Mesenteric fat pad (tissue), 1 donor: ENCODE measurements at regions not wholly inside any gene's neighbourhood (a gene's known extent, or its start where the extent isn't known, plus 50 kb on each side); places are given as distances from the start of the nearest gene placed in this dataset.
"Not testable (repeated sequence)": the region's sequence is repeated elsewhere in the genome, so short reads cannot be mapped to it uniquely, and the experiment has no call there.

Experiments used
- DNase-seq: peaks from one replicate; pipeline ENCODE4 v3.0.0-alpha.2; 2020; ENCODE audit warnings: low spot score
- donor health status: DM: yes; HTN: yes; CAD: no.

DNA sequence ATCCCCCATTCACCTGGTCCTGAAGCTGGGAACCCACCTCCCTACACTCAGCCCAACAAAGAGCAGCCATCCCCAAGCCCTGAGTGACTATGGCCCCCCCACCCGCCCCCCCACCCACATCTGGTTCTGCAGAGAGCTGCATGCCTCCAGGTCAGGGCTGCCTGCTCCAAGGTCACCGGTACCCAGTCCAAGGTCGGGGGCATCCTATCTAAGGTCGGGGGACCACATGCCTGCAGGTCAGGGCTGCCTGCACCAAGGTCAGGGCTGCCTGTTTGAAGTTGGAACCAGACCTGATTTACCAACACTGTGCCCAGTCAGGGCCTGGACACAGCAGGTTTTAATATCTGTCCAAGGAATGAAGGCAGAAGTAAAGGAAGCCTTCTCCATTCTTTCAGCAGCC, 66.1 kb upstream of the GPC1 start:
- DNase-seq = no peak

DNA sequence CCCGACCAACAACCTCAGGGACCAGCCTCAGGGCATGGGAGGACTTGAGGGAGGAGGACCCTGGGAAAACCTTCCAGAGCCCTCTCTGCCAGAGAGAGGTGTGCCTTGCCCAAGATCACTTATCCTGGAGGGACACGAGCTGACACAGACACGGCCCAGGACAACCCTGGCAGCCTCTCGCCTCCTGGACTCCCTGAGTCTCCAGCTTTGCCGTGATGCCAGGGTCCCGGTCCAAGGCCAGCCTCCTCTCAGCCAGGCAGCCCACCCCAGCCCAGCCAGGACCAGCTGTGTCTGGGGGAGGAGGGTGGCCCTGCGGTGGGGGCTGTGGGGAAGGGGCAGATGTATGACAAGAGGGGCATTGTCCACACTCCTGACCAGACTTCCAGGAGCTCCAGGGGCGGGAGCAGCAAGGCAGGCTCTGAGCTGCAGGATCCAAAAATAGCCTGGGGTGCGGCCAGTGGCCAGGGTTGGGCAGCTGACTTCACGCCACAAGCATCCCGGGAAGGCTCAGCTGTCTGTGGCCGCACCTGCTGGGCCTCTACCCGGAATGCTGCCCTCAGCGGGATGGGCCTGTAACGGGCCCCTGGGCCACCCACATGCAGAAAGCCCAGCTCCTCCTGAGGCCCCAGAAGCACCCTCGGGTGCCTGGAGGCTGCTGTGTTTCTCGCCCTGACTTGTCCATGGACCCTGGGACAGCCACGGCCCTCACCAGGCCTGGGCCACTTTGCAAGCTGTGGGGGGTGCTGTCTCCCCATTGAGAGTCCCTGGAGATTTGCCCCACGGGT, 65.5 kb upstream of the GPC1 start:
- no peak for DNase-seq

DNA sequence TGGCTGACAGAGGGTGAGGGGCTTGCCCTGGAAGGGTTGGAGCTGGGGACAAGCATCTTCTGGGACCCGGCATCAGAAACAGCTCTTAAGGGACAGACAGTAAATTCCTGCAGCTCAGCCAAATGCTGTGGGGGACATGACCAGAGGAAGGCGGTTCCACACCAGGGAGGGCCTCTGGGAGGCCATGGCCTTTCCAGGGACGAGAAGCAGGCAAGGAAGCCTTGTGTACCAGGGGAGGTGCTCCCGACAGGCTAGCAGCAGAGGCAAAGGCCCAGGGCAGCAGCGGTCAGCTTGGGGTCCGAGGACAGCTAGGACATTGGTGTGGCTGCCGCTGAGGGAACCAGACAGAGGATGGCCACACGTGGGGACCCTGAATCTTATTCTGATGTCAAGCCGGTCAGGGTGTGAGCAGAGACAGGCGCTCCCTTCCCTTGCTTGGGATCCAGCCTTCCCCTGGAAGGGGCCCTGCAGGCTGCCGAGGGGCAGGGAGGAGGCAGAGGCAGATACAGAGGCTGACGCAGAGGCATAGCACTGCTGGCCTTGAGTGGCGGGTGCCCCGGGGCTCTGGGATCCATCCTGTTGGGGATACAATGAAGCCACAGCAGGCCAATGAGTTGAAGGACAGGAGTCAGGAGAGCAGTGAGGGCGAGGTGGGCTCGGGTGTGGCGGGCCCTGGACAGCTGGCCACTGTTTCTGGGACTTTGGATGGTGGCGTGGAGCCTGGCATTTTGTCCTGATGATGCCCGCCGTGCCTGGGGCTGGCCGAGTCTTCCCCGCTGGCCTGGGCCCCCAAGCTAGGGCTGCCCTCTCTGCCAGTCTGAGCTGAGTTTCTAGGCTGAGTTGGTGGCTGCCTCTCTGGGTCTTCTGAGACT, 64.1 kb upstream of the GPC1 start:
- no peak for DNase-seq

DNA sequence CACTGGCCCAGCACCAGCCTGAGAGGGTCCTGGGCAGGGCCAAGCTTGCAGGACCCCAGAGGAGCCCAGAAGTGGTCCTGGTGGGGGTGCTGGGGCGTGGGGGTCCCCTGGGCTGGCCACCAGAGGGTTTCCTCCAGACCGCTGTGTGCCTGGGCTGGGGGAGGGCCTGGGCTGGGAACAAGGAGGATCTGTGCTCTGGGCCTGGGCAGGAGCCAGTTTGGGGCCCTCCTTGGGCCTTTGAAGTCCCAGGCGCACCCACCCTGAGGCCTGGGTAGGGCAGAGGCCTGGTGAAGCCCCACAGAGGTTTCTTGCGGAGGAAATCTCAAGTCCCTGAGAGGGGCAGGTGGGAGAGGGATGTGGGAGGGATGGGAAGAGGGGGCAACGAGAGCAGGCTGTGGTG, 63.4 kb upstream of the GPC1 start:
- DNase-seq = no peak

DNA sequence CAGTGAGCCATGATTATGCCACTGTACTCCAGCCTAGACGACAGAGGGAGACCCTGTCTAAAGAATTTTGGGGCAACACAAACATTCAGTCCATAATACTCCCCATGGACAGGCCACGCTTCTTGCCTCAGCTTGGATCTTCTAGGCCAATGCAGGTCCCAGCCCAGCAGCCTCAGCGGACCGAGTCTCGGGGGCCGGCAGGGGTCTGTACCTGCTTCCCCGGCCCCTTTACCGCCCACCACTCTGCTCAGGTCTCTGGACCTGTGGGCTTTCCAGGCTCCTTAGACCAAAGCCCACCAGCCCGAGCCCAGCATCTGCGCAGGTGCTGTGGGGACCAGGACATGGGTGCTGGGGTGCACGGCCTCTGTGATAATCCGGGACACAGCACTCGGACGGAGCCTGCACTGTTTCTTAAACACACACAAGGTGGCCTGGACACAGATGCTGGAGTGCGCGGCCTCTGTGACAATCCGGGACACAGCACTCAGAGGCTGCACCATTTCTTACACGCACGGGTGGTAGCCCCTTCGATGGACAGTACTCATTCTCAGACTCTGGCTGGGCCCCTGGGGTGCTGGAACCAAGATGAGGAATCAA, 62.1 kb upstream of the GPC1 start:
- no peak for DNase-seq

DNA sequence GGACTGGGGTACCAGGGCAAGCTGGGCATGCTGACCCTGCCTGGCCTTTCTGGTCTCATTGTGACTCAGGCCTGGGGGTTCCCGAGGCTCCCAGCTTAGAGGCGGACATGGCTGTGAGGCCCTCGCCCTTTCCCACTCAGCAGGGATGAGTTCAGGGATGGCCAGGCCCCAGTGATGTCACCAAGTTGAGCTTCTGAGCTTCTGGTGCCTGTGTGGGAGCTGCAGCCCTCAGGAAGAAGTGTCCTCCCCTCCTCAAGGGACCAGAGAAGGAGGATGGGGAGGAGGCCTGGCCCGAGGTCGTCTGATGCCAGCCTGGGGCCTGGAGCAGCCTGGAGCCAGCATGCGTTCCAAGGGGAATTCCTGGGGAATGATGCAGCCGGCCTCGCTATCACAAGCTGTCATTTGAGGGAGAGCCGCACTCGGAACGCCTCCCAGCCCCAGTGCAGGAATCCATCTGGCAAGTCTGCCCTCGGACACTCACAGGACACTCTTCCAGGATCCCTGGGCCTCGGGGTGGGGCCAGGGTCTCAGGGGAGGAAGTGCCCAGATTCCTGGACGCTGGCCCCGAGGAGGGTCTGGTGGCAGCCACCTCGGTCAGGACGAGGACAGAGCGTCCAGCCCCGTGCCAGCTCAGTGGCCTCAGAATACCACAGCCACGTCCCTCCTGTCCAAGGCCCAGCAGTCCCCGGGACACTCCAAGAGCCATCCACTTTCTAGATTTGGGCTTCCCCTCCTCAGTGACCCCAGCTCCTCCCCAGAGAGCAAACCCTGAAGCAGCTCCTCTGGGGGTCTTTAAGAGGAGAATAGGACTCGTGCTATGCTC, 61.2 kb upstream of the GPC1 start:
- no peak for DNase-seq

DNA sequence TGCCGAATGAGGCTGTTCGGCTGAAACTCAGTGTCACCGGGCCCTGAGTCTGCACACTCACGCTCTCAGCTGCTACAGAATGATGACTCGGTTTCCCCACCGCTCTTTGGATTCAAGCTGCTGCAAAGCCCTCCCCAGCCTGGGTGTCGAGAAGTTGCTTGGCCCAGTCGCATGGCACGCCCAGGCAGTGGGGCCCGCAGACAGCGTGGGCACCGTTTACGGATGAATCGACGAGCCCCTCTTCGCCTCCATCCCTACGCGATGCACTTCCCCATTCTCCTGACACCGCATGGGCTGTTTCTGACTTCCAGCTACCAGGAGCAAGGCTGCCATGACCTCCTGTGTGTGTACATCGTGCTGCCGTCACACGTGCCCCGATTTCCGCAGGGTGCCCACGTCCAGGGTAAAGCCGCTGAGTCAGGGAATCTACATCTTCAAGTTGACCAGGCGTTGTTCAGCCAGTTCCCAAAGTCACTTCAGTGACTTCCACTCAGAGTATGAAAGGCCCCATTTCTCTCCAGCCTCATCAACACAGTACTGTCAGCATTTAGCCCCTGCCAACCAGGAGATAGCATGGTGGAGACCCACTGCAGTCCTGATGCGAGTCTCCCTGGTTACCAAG, 60.3 kb upstream of the GPC1 start:
- no peak for DNase-seq

DNA sequence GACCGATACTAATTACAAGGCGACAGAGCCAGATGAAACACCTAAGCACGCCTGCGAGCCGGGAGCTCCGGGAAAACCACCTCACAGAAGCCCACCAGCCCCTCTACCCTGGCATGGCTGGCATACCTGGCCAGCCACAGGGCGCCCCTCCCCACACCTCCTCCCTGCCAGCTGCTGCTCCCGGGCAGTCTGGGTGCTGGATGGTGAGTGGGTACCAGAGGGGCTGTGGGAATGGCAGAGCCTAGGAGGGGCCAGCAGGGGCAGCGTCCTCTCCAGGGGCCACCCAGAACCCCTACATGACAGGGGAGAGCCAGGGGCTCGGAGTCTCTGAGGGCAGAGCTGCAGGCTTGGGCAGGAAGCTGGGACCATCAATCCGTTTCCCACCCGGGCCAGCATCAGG, 58.7 kb upstream of the GPC1 start:
- DNase-seq = no peak

DNA sequence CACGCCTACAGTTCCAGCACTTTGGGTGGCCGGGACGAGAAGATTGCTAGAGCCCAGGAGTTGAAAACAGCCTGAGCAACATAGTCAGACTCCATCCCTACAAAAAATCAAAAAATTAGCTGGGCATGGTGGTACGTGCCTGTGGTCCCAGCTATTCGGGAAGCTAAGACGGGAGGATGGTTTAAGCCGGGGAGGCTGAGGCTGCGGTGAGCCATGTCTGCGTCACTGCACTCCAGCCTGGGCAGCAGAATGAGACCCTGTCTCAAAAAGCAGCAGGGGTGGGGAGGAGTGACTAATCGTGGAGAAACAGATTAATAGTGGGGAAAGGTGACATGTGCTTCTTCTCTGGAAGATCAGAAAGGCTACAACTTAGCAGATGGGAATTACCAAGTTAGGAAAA, 58.1 kb upstream of the GPC1 start:
- DNase-seq = no peak

DNA sequence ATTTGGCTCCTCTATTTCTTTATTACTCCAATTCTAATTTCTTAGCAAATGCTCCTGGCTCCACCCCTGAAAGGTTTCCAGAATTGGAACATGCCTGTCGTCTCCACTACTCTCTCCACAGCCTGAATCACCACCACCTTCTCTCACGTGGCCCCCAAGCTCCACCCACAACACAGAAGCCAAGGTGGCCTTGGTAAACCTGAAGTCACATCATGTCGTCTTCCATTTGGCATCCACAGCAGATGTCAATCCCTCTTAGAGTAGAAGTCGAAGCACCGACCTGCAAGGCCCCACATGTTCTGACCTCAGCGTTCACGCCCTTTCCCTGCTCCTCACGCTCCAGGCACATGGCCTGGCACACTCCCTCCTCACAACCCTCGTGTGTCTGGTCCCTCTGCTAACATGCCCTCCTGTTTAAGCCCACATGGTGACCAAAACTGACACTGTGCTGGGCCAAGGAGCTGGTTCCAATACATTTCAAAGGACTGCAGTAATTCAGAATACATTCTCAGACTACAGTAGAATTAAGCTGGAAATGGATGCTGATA, 56.3 kb upstream of the GPC1 start:
- DNase-seq = no peak

DNA sequence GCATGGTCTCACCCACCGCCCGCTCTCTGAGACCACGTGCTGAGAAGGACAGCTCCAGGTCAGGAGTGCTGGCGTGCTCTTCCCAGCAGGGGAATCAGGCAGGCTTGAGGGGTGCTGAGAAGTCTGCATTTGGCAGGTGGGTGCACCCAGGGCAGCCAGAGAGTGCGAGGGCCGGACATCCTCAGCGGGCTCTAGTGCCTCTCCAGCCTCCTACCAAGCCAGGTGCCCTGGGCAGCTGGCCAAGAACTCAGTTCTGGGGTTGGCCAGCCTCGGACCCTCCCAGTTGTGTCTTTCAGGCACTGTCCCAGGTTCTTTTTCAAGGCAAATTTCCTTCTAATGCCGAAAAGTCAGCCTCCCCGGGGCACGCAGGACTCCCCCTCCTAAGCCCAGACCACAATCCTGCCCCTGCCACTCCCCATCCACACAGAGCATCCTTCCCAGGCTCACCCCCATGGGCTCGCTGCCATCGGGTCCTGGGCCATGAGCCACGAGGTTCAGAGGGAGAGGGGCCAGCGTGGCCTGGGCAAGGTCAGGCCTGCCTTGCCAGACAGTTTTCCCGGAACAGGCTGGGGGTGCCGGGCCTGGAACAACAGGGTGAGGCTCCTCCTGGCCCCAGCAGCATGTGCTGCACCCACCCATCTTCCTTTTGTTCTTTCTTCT, 52.2 kb upstream of the GPC1 start:
- DNase-seq = no peak

DNA sequence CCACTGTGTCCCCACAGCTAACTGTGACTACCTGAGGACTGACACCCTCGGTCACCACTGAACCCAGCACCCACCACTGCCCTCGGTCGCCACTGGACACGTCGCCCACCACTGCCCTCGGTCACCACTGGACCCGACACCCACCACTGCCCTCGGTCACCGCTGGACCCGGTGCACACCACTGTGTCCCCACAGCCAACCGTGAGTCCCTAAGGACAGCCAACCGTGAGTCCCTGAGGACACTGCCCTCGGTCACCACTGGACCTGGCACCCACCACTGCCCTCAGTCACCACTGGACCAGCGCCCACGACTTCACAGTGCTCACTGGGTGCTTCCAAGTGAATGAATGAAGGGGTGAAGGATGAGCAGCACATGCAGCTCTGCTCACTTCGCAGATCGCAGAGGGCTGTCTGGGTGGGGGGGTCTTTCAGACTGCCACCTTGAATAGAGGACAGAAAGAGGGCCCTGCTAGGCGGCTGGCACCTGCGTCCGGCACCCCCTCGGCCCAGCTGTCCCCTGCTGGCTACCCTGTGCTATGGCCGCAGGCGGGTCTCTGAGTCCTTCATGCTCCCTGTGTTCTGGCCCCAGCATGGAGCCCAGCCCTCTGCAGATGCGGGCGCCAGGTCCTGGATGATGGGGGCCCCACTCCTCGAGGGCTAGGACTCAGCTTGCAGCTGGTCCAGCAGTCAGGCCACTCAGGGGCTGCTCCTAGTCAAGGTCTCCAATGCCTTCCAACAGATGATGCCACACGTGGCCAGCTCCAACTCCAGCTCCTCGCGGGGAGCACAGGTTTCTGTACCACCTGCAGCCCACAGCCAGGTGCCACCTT, 51.4 kb upstream of the GPC1 start:
- DNase-seq = no peak

DNA sequence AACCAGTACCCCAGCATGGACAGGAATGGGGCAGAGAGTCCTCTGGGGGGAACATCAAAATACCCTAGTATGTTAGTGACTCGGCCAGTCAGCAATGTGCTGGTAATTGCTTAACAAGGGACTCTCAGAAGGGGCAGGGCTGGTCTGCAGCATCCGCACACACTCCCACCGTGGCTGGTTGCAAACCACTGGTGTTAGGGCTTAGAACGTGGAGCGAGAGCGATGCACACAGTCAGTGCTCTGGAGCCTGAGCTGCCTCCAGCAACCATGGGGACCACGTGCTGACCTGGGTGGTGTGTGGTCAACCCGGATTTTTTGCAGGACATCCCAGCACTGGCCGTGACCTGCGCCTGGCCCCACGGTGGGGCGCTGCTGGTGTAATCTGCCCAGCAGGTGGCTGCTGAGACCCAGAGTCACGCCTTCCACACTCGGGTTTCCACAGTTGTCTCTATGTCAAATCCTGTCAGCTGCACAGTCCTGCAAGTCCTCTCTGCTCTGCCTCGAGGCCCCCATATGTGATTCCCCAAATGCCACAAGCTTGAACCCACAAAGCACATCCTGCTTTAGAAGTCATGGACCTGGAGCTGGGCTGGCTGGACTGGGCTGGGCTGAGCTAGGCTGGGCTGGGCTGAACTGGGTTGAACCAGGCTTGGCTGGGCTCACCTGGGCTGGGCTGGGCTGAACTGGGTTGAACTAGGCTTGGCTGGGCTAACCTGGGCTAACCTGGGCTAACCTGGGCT, 50.6 kb upstream of the GPC1 start:
- DNase-seq = no peak

DNA sequence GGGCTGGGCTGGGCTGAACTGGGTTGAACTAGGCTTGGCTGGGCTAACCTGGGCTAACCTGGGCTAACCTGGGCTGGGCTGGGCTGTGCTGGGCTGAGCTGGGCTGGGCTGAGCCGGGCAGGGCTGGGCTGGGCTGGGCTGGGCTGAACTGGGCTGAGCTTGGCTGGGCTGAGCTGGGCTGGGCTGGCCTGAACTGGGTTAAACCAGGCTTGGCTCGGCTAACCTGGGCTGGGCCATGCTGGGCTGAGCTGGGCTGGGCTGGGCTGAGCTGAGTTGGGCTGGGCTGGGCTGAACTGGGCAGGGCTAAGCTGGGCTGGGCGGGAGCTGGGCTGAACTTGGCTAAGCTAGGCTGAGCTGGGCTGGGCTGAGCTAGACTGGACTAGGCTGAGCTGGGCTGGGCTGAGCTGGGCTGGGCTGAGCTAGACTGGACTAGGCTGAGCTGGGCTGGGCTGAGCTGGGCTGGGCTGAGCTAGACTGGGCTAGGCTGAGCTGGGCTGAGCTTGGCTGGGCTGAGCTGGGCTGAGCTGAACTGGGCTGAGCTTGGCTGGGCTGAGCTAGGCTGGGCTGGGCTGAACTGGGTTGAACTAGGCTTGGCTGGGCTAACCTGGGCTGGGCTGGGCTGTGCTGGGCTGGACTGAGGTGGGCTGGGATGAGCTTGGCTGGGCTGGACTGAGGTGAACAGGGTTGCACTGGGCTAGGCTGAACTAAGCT, 49.9 kb upstream of the GPC1 start:
- not testable (repeated sequence) for DNase-seq
